Dermis blood vessel endothelial cell (primary cell): ENCODE measurements at regions not wholly inside any gene's neighbourhood (a gene's known extent, or its start where the extent isn't known, plus 50 kb on each side); places are given as distances from the start of the nearest gene placed in this dataset.
"Not testable (repeated sequence)": the region's sequence is repeated elsewhere in the genome, so short reads cannot be mapped to it uniquely, and the experiment has no call there.

Experiments
- DNase-seq: peaks from one replicate; pipeline ENCODE4 v3.0.0; 2010

- peak; percentile 40 for DNase-seq
These were observed 113.3 kb upstream of the SHB start for GRCh38 chr9:38182321-38182720.

- peak; percentile 31 for DNase-seq
These were observed 112.8 kb upstream of the SHB start for GRCh38 chr9:38181866-38182265.

DNA sequence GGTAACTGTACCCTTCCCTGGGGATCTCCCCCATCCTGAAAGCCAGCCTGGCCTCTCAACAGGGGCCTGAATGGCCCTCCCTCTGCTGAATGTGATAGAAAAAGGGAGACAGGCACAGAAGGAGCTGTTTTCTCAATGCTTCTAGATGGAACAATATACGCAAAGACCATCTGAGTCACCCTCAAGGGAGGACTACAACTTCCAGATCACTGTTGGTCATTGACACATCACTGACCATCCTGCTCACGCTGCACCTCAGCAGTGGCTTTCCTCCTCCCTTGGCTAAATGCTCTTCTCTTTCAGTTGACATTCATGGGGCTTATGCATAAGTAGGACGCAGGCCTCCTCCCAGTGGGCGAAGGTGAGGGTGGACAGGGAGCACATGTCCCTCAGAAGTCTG is 112.2 kb upstream of the SHB start:
- DNase-seq = peak; percentile 28

- DNase-seq = no peak
These were observed 111.6 kb upstream of the SHB start for GRCh38 chr9:38180656-38181055.

GRCh38 chr9:38179965-38180364 is 110.9 kb upstream of the SHB start:
- DNase-seq = no peak

DNA sequence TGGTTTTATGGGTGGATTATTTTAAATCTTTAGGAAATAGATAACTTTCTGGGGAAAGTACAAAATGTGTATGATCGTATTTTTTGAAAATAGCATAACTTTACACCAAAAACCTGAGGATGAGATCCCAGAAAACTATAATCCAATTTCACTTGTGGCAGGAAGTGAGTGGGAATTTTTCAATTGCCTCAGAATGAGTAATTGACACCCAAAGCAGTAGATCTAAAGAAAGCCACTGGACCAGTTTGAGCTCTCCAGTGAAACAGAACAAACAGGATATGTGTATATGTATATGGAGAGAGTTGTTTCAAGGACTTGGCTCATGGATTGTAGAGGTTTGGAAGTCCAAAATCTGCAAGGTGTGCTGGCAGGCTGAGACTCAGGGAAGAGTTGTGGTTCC is 109.2 kb upstream of the SHB start:
- peak; percentile 37 for DNase-seq

GRCh38 chr9:38177680-38178079 is 108.7 kb upstream of the SHB start:
- no peak for DNase-seq

- peak; percentile 60 for DNase-seq
These were observed 107.2 kb upstream of the SHB start for GRCh38 chr9:38176251-38176650.

DNA sequence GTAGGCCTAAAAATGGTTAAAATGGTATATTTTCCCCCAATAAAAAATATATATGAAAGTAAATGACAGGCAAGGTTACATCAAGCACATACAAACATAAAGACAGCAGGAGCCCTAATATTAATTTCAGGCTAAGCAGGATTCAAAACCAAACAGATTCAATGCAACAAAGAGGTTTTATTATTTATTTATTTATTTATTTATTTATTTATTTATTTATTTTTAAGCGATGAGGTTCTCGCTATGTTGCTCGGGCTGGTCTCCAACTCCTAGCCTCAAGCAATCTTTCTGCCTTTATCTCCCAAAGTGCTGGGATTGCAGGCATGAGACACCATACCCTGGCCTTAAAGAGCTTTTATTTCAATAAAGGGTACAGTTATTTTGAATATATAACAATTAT is 106.4 kb upstream of the SHB start:
- DNase-seq = no peak

DNA sequence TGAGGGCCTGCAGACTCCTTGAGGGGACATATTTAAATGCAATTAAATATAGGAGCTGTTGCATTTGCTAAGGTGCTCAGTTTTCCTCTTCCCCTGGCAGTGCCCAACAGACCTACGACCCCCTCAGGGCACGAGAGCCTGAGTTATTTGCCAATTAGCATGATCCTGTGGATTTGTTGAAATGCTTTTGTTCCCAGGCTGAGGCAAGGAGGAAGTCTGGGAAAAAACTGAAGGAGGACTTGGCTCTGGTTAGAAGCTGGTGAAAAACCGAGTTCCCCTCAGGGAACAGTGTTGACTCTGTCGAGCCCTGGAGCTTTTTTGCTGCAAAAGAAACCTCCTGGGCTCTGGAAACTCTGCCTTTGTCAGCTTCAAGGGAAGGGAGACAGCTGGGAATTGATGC is 103.6 kb upstream of the SHB start:
- DNase-seq = no peak

GRCh38 chr9:38171926-38172325 is 102.9 kb upstream of the SHB start:
- no peak for DNase-seq

- DNase-seq = no peak
These were observed 102.5 kb upstream of the SHB start for GRCh38 chr9:38171538-38171884.

- peak; percentile 68 for DNase-seq
These were observed 101.9 kb upstream of the SHB start for GRCh38 chr9:38170763-38171537.

DNA sequence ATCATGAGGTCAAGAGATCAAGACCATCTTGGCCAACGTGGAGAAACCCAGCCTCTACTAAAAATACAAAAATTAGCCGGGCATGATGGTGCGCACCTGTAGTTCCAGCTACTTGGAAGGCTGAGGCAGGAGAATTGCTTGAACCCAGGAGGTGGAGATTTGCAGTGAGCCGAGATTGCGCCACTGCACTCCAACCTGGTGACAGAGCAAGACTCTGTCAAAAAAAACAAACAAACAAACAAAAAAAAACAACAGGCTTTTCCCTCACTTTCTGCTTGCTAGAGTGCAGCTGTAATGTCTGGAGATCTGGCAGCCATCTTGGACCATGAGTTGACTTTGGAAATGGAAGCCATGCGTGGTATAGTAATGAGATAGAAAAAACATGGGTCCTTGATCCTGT is 101.1 kb upstream of the SHB start:
- DNase-seq = not testable (repeated sequence)

- no peak for DNase-seq
These were observed 97.5 kb upstream of the SHB start for GRCh38 chr9:38166501-38166900.

GRCh38 chr9:38164659-38165221 is 95.7 kb upstream of the SHB start:
- DNase-seq = no peak

GRCh38 chr9:38163518-38163917 is 94.5 kb upstream of the SHB start:
- no peak for DNase-seq

DNA sequence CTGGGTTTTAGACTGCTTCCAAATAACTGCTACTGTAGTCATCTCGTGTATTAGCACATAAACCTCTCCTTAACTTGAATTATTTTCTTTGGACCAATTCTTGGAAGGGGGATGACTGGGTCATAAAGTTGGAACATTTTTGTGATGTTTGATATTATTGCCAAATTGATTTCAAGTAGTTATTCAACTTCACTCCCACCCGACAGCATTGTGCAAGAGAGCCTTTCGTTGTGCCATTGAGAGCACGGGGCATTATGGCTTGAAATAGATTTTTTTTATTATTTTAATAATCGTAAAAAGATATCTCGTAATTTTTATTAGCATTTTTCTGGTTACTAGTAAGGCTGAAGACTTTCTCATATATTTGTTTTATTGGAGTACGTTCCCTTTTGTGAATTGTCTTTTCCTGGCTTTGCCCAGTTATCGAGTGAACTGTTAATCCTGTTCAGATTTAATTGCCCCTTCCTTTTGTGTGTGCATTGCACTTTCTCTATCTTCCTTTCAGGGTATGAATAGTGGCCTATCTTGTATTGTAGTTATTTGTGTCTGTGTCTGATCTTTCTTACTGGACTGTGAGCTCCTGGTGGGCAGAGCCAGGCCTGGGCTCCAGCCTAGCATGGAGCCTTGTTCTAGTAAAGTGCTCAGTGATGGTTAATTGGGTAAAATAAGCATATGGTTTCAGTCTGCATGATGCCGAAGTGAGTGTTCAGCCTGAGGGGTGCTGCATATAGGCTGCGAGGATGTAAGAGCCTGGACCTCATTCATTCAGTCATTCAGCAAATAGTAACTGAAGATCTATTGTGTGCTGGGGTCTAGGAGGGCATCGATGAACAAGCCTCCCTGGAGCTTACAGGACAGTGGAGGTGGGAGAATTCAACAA is 93.5 kb upstream of the SHB start:
- no peak for DNase-seq

DNA sequence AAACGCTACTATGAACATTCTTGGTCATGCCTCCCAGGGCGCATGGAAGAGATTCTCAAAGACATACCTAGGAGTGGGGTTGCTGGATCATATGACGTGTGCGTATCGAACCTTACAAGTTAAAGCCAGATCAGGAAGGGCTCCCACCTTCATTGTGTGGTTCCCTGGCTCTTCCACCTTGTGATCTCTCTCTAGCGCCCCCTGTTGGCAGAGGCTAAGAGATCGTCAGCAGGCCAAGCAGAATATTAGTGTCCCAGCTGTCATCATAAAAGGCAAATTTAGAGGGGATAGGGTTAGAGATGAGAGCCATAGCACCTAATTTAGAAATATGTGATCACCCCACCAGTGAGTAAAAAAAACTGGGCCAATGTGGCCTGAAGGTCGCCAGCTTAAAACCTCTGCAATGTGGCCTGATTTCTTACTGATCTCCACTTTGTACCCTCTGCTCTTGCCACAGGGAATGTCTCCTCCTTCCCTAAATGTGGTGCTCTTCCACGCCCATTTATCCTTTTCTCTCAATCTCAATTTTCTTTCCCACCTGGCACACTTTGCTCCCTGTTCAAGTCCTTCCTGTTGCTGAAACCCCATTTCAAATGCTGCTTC is 91.7 kb upstream of the SHB start:
- peak; percentile 84 for DNase-seq

- DNase-seq = no peak
These were observed 90.6 kb upstream of the SHB start for GRCh38 chr9:38159599-38159998.

DNA sequence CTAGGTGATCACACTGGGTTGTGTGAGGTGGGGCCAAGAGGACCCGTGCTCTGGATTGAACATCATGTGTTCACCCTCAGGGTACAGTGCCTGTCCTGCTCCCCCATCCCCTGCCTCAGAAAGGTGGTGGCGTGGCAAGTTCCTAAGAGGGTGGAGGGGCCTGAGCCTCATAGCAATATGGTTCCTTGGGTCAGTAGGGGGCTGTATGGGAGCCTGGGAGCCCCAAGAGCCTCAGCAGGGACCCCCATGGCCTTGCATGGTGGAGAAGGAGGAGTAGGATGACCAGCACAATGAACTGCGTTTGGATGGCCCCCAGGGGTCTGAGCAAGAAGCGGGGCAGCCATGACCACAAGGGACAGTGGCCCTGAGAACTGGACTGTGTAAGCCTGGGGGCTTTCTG is 89.6 kb upstream of the SHB start:
- DNase-seq = no peak

DNA sequence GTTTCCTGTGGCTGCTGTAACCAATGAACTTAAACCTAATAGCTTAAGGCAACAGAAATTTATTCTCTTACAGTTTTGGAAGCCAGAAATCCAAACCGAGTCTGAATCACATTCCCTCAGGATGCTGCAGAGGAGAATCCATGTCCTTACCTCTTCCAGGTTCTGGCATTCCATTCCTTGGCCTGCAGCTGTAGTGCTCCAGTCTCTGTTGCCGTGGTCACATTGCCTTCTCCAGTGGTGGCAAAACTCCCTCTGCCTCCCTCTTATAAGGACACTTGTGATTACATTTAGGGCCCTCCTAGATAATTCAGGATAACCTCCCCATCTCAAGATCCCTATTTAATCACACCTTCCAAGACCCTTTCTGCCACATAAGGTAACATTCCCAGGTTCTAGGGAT is 88.7 kb upstream of the SHB start:
- no peak for DNase-seq
